ENCODE measurements at regions not wholly inside any gene's neighbourhood (a gene's known extent, or its start where the extent isn't known, plus 50 kb on each side); places are given as distances from the start of the nearest gene placed in this dataset.

- Mint-ChIP-seq H3K9me3 (peaks cover 13% of the 10 kb centered on the region), H3K27me3 (no peaks in the 10 kb centered on the region), H3K27ac (no peak overlapping the region), H3K4me3 (no peak overlapping the region), H3K4me1 (ENCODE audit: unreplicated experiment) (no peaks in the 10 kb centered on the region), H3K36me3 (peaks cover 3% of the 10 kb centered on the region)
- TF ChIP-seq, protein P1, sequence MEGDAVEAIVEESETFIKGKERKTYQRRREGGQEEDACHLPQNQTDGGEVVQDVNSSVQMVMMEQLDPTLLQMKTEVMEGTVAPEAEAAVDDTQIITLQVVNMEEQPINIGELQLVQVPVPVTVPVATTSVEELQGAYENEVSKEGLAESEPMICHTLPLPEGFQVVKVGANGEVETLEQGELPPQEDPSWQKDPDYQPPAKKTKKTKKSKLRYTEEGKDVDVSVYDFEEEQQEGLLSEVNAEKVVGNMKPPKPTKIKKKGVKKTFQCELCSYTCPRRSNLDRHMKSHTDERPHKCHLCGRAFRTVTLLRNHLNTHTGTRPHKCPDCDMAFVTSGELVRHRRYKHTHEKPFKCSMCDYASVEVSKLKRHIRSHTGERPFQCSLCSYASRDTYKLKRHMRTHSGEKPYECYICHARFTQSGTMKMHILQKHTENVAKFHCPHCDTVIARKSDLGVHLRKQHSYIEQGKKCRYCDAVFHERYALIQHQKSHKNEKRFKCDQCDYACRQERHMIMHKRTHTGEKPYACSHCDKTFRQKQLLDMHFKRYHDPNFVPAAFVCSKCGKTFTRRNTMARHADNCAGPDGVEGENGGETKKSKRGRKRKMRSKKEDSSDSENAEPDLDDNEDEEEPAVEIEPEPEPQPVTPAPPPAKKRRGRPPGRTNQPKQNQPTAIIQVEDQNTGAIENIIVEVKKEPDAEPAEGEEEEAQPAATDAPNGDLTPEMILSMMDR (conservative IDR thresholded peaks at IDR 0.05): no peak
- no peak for DNase-seq (ENCODE audit: extremely low spot score, unreplicated experiment)
Observed at GRCh38 chr3:78540485-78540884, 1227.3 kb downstream of the ROBO1 start.

GRCh38 chr3:78545827-78546226 lies 1222.0 kb downstream of the ROBO1 start:
- H3K27me3 Mint-ChIP-seq: no peaks in the 10 kb centered on the region
- H3K36me3 Mint-ChIP-seq: no peaks in the 10 kb centered on the region
- H3K4me1 Mint-ChIP-seq (ENCODE audit: unreplicated experiment): no peaks in the 10 kb centered on the region
- no peak for DNase-seq (ENCODE audit: extremely low spot score, unreplicated experiment)
- no peak overlapping the region for H3K4me3 Mint-ChIP-seq
- H3K9me3 Mint-ChIP-seq: peaks cover 5% of the 10 kb centered on the region
- TF ChIP-seq, protein P1 (conservative IDR thresholded peaks at IDR 0.05): no peak
- no peak overlapping the region for H3K27ac Mint-ChIP-seq
